Erythroblast (primary cell): ENCODE measurements at regions not wholly inside any gene's neighbourhood (a gene's known extent, or its start where the extent isn't known, plus 50 kb on each side); places are given as distances from the start of the nearest gene placed in this dataset.

ENCODE experiments used
- GATA1 ChIP-seq: IDR thresholded peaks from 2 replicates; pipeline ENCODE4 v1.6.1; 2011; ENCODE audit warnings: low read depth, mild to moderate bottlenecking, control low read depth, low read length, moderate library complexity
- POLR2A ChIP-seq: IDR thresholded peaks from 2 replicates; pipeline ENCODE4 v1.6.1; 2011; ENCODE audit warnings: mild to moderate bottlenecking, low read length

DNA sequence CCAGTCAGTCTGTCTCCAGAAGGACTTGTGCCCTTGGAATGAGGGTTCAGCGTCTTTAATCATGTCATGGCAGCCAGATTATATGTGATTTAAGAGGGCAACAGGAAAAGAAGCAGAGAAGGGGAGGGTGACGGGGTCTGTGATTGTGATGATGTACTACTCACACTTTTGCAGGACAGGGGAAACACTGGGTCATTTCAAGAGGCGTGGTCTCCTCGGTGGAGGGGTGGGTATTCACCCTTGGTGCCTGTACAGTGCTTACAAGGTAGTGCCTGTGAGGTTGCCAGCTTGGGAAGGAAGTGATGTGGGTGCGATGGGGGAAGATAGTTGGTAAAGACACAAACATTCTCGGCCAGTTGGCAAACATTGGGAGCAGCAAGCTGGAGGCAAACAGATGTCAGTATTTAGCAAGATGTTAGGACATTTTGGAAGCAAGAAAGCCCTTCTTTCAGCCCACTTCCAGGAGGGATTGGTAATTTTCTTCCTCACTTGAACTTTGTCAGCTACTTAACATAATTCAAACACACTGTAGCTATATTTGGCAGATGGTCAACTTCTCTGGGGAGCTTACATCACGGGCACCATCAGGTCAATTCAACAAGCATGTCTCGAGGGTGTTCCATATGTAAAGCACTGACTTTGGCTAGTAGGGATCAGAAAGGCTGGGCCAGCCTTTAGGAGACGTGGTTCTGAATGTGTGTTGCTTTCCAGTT is 71.4 kb upstream of the ROPN1 start:
- TF ChIP-seq POLR2A (no peak), GATA1 (no peak)
